ENCODE measurements at regions not wholly inside any gene's neighbourhood (a gene's known extent, or its start where the extent isn't known, plus 50 kb on each side); places are given as distances from the start of the nearest gene placed in this dataset.

- no peaks in the 10 kb centered on the region for H3K27me3 ChIP-seq (ENCODE audit: insufficient read depth, low read length)
- no peak overlapping the region for H3K4me2 ChIP-seq (ENCODE audit: low read length)
- no peak overlapping the region for H2AFZ ChIP-seq (ENCODE audit: low read depth, low read length, poor library complexity, severe bottlenecking)
- RAD21 ChIA-PET (ENCODE audit: low non-redundant PET in 1 of 2, low total read pairs in 2 of 2, uncharacterized antibody in 2 of 2, unreplicated experiment in 2 of 2), result no interaction called here
- intact Hi-C loops (cut with micrococcal nuclease), result no loop called here
- H3K4me1 ChIP-seq (ENCODE audit: control insufficient read depth in 1 of 2, insufficient read depth in 2 of 2, low read length in 2 of 2), result no peaks in the 10 kb centered on the region
- CTCF ChIA-PET, result no interaction called here
- H3K79me2 ChIP-seq (ENCODE audit: insufficient read depth, low read length), result no peaks in the 10 kb centered on the region
- DNase-seq (ENCODE audit: low read depth, low spot score) (no peak), ATAC-seq (no peak)
- H3K4me3 ChIP-seq (replicated peaks in 1 of 2; ENCODE audit: low read depth in 1 of 2, low read length in 2 of 2), result no peak overlapping the region
- peaks cover 11 to 13% of the 10 kb centered on the region in 2 experiments; a peak in 2 of 4 replicates for H3K9me3 ChIP-seq (ENCODE audit: control insufficient read depth in 1 of 2, insufficient read depth in 1 of 2, low read depth in 1 of 2, low read length in 2 of 2)
- H4K20me1 ChIP-seq (ENCODE audit: insufficient read depth), result no peaks in the 10 kb centered on the region
- no peaks in the 10 kb centered on the region for H3K9me2 ChIP-seq (ENCODE audit: insufficient read depth)
- H3K9ac ChIP-seq (ENCODE audit: low read length), result no peak overlapping the region
- no peaks in the 10 kb centered on the region for H3K36me3 ChIP-seq (ENCODE audit: control insufficient read depth in 1 of 2, insufficient read depth in 2 of 2, low read length in 2 of 2)
- no peak overlapping the region for H3K27ac ChIP-seq (ENCODE audit: low read depth, low read length)
- BruUV-seq (replicated peaks), result no TSS peak
- POLR2A ChIA-PET, result no interaction called here
- no peak for TF ChIP-seq POLR2A (IDR thresholded peaks at IDR 0.05; ENCODE audit: borderline replicate concordance, extremely low read depth, insufficient read depth, insufficient read length)
Observed at GRCh38 chr10:8768852-8769251, 714.4 kb downstream of the GATA3 start.

GRCh38 chr10:8776926-8777622 is 722.6 kb downstream of the GATA3 start:
- no peak for ATAC-seq
- POLR2A ChIA-PET, result no interaction called here
- Histone ChIP-seq H3K9me3 (ENCODE audit: control insufficient read depth in 1 of 2, insufficient read depth in 1 of 2, low read depth in 1 of 2, low read length in 2 of 2) (peaks cover 2 to 11% of the 10 kb centered on the region in 2 experiments; a peak in 2 of 4 replicates), H3K27ac (ENCODE audit: low read depth, low read length) (no peak overlapping the region), H3K9ac (ENCODE audit: low read length) (no peak overlapping the region), H3K4me3 (replicated peaks in 1 of 2; ENCODE audit: low read depth in 1 of 2, low read length in 2 of 2) (no peak overlapping the region), H3K79me2 (ENCODE audit: insufficient read depth, low read length) (no peaks in the 10 kb centered on the region), H3K4me2 (ENCODE audit: low read length) (no peak overlapping the region), H2AFZ (ENCODE audit: low read depth, low read length, poor library complexity, severe bottlenecking) (no peak overlapping the region), H3K36me3 (ENCODE audit: control insufficient read depth in 1 of 2, insufficient read depth in 2 of 2, low read length in 2 of 2) (no peaks in the 10 kb centered on the region), H3K4me1 (ENCODE audit: control insufficient read depth in 1 of 2, insufficient read depth in 2 of 2, low read length in 2 of 2) (no peaks in the 10 kb centered on the region), H3K9me2 (ENCODE audit: insufficient read depth) (no peaks in the 10 kb centered on the region), H4K20me1 (ENCODE audit: insufficient read depth) (no peaks in the 10 kb centered on the region), H3K27me3 (ENCODE audit: insufficient read depth, low read length) (no peaks in the 10 kb centered on the region)
- RAD21 ChIA-PET (ENCODE audit: low non-redundant PET in 1 of 2, low total read pairs in 2 of 2, uncharacterized antibody in 2 of 2, unreplicated experiment in 2 of 2), result no interaction called here
- intact Hi-C loops (cut with micrococcal nuclease), result no loop called here
- BruUV-seq (replicated peaks), result no TSS peak
- DNase-seq (ENCODE audit: low read depth, low spot score), result no peak
- no peak for TF ChIP-seq POLR2AphosphoS5 (IDR thresholded peaks at IDR 0.05; ENCODE audit: low read depth, low read length)
- CTCF ChIA-PET, result no interaction called here

GRCh38 chr10:8778713-8779112 is 724.2 kb downstream of the GATA3 start:
- intact Hi-C loops (cut with micrococcal nuclease), result no loop called here
- no peak overlapping the region for H3K4me3 ChIP-seq (replicated peaks in 1 of 2; ENCODE audit: low read depth in 1 of 2, low read length in 2 of 2)
- no peaks in the 10 kb centered on the region for H4K20me1 ChIP-seq (ENCODE audit: insufficient read depth)
- TF ChIP-seq CBX3 (IDR thresholded peaks at IDR 0.05; ENCODE audit: low read depth) (no peak), ZNF274 (IDR thresholded peaks at IDR 0.05; ENCODE audit: low read depth, low read length) (no peak), EGR1 (IDR thresholded peaks at IDR 0.05; ENCODE audit: low read depth) (no peak), CEBPB (IDR thresholded peaks at IDR 0.05; ENCODE audit: low read depth) (no peak), POLR2AphosphoS5 (IDR thresholded peaks at IDR 0.05; ENCODE audit: low read depth, low read length) (no peak)
- H3K27ac ChIP-seq (ENCODE audit: low read depth, low read length), result no peak overlapping the region
- no peaks in the 10 kb centered on the region for H3K79me2 ChIP-seq (ENCODE audit: insufficient read depth, low read length)
- H2AFZ ChIP-seq (ENCODE audit: low read depth, low read length, poor library complexity, severe bottlenecking), result no peak overlapping the region
- ChIA-PET CTCF (no interaction called here), RAD21 (ENCODE audit: low non-redundant PET in 1 of 2, low total read pairs in 2 of 2, uncharacterized antibody in 2 of 2, unreplicated experiment in 2 of 2) (no interaction called here), POLR2A (no interaction called here)
- DNase-seq (ENCODE audit: low read depth, low spot score) (no peak), ATAC-seq (no peak)
- H3K9me3 ChIP-seq (ENCODE audit: control insufficient read depth in 1 of 2, insufficient read depth in 1 of 2, low read depth in 1 of 2, low read length in 2 of 2), result peaks cover 8 to 18% of the 10 kb centered on the region in 2 experiments; a peak in 2 of 4 replicates
- no peaks in the 10 kb centered on the region for H3K36me3 ChIP-seq (ENCODE audit: control insufficient read depth in 1 of 2, insufficient read depth in 2 of 2, low read length in 2 of 2)
- no peaks in the 10 kb centered on the region for H3K4me1 ChIP-seq (ENCODE audit: control insufficient read depth in 1 of 2, insufficient read depth in 2 of 2, low read length in 2 of 2)
- no TSS peak for BruUV-seq (replicated peaks)
- no peak overlapping the region for H3K4me2 ChIP-seq (ENCODE audit: low read length)
- no peaks in the 10 kb centered on the region for H3K9me2 ChIP-seq (ENCODE audit: insufficient read depth)
- H3K27me3 ChIP-seq (ENCODE audit: insufficient read depth, low read length), result no peaks in the 10 kb centered on the region
- no peak overlapping the region for H3K9ac ChIP-seq (ENCODE audit: low read length)

All from HCT116 (cell line).